ENCODE measurements at regions not wholly inside any gene's neighbourhood (a gene's known extent, or its start where the extent isn't known, plus 50 kb on each side); places are given as distances from the start of the nearest gene placed in this dataset.

GRCh38 chr3:144407335-144407734, 435.7 kb downstream of the DIPK2A start:
- TF ChIP-seq USF1 (IDR thresholded peaks at IDR 0.05) (no peak), TCF12 (IDR thresholded peaks at IDR 0.05; ENCODE audit: low read depth) (no peak), REST (IDR thresholded peaks at IDR 0.05; ENCODE audit: low read depth) (no peak), ZBTB7A (IDR thresholded peaks at IDR 0.05; ENCODE audit: low read depth) (no peak), NFIC (IDR thresholded peaks at IDR 0.05) (no peak), FOXM1 (IDR thresholded peaks at IDR 0.05; ENCODE audit: borderline replicate concordance, low read depth) (no peak), EGR1 (IDR thresholded peaks at IDR 0.05) (no peak), EP300 (IDR thresholded peaks at IDR 0.05; ENCODE audit: borderline replicate concordance) (no peak), CREB1 (IDR thresholded peaks at IDR 0.05; ENCODE audit: low read depth) (no peak), MAX (IDR thresholded peaks at IDR 0.05) (no peak), YY1 (IDR thresholded peaks at IDR 0.05; ENCODE audit: low read depth) (no peak), TEAD4 (IDR thresholded peaks at IDR 0.05) (no peak), TAF1 (IDR thresholded peaks at IDR 0.05; ENCODE audit: low read depth) (no peak), RAD21 (IDR thresholded peaks at IDR 0.05; ENCODE audit: low read depth) (no peak), CEBPB (IDR thresholded peaks at IDR 0.05) (no peak)

GRCh38 chr3:144409319-144409718, 437.7 kb downstream of the DIPK2A start:
- no peak for TF ChIP-seq FOXM1 (IDR thresholded peaks at IDR 0.05; ENCODE audit: borderline replicate concordance, low read depth)
- TF ChIP-seq TCF12 (IDR thresholded peaks at IDR 0.05; ENCODE audit: low read depth), result no peak
- TF ChIP-seq CEBPB (IDR thresholded peaks at IDR 0.05), result no peak
- no peak for TF ChIP-seq CREB1 (IDR thresholded peaks at IDR 0.05; ENCODE audit: low read depth)

- TF ChIP-seq TCF12 (IDR thresholded peaks at IDR 0.05; ENCODE audit: low read depth), result no peak
- no peak for TF ChIP-seq NFIC (IDR thresholded peaks at IDR 0.05)
- TF ChIP-seq FOXM1 (IDR thresholded peaks at IDR 0.05; ENCODE audit: borderline replicate concordance, low read depth), result no peak
- no peak for TF ChIP-seq MAX (IDR thresholded peaks at IDR 0.05)
- TF ChIP-seq REST (IDR thresholded peaks at IDR 0.05; ENCODE audit: low read depth), result no peak
- no peak for TF ChIP-seq USF1 (IDR thresholded peaks at IDR 0.05)
- TF ChIP-seq EGR1 (IDR thresholded peaks at IDR 0.05), result no peak
- no peak for TF ChIP-seq RAD21 (IDR thresholded peaks at IDR 0.05; ENCODE audit: low read depth)
- no peak for TF ChIP-seq ZBTB7A (IDR thresholded peaks at IDR 0.05; ENCODE audit: low read depth)
- no peak for TF ChIP-seq EP300 (IDR thresholded peaks at IDR 0.05; ENCODE audit: borderline replicate concordance)
- no peak for TF ChIP-seq CEBPB (IDR thresholded peaks at IDR 0.05)
- TF ChIP-seq TAF1 (IDR thresholded peaks at IDR 0.05; ENCODE audit: low read depth), result no peak
- no peak for TF ChIP-seq CREB1 (IDR thresholded peaks at IDR 0.05; ENCODE audit: low read depth)
- no peak for TF ChIP-seq TEAD4 (IDR thresholded peaks at IDR 0.05)
- TF ChIP-seq YY1 (IDR thresholded peaks at IDR 0.05; ENCODE audit: low read depth), result no peak
These were observed 441.4 kb downstream of the DIPK2A start for GRCh38 chr3:144413068-144413467.

- TF ChIP-seq TAF1 (IDR thresholded peaks at IDR 0.05; ENCODE audit: low read depth) (no peak), FOXM1 (IDR thresholded peaks at IDR 0.05; ENCODE audit: borderline replicate concordance, low read depth) (no peak), TEAD4 (IDR thresholded peaks at IDR 0.05) (no peak), EP300 (IDR thresholded peaks at IDR 0.05; ENCODE audit: borderline replicate concordance) (no peak), CEBPB (IDR thresholded peaks at IDR 0.05) (no peak), USF1 (IDR thresholded peaks at IDR 0.05) (no peak), YY1 (IDR thresholded peaks at IDR 0.05; ENCODE audit: low read depth) (no peak), TCF12 (IDR thresholded peaks at IDR 0.05; ENCODE audit: low read depth) (no peak)
These were observed 443.9 kb downstream of the DIPK2A start for GRCh38 chr3:144415492-144415891.

GRCh38 chr3:144424606-144425005, 453.0 kb downstream of the DIPK2A start:
- TF ChIP-seq TEAD4 (IDR thresholded peaks at IDR 0.05), result no peak
- no peak for TF ChIP-seq YY1 (IDR thresholded peaks at IDR 0.05; ENCODE audit: low read depth)
- no peak for TF ChIP-seq ZBTB7A (IDR thresholded peaks at IDR 0.05; ENCODE audit: low read depth)
- TF ChIP-seq RAD21 (IDR thresholded peaks at IDR 0.05; ENCODE audit: low read depth), result no peak
- no peak for TF ChIP-seq USF1 (IDR thresholded peaks at IDR 0.05)
- TF ChIP-seq NFIC (IDR thresholded peaks at IDR 0.05), result no peak
